GM12878 (cell line): ENCODE measurements at regions not wholly inside any gene's neighbourhood (a gene's known extent, or its start where the extent isn't known, plus 50 kb on each side); places are given as distances from the start of the nearest gene placed in this dataset.

Experiments
- ATAC-seq: fragments of 200-7000 bp; cut with Tn5 transposase; 3 replicates; pipeline ENCODE4 v1.9.1; 2020; ENCODE audit warnings: mild to moderate bottlenecking, moderate library complexity
- BruUV-seq: library from RNA; stranded (reverse); fragments of 400-500 nt; replicated peaks from 2 replicates; lab custom pipeline; 2021; lab: Mats Ljungman, UMichigan
- CTCF ChIA-PET: fragments of 300-600 bp; sonication (Branson Sonifier 250); formaldehyde crosslinking; extraction: SDS; loops from one replicate; lab custom pipeline; 2021; ENCODE audit warnings: inconsistent platforms; lab: Yijun Ruan, JAX
- POLR2A ChIA-PET: fragments of 350-600 bp; formaldehyde crosslinking; extraction: SDS; loops from one replicate; lab custom pipeline; 2021; ENCODE audit warnings: inconsistent platforms; lab: Charles Lee
- RAD21 ChIA-PET: fragments of 300-600 bp; sonication (Branson Sonifier 250); formaldehyde crosslinking; loops from one replicate; lab custom pipeline; 2023; ENCODE audit warnings: antibody characterized with exemption; ENCODE audit not compliant: unreplicated experiment; lab: Charles Lee
- SMC1A ChIA-PET: fragments of 300-600 bp; sonication (Branson Sonifier 250); formaldehyde crosslinking; loops from one replicate; lab custom pipeline; 2023; ENCODE audit not compliant: unreplicated experiment, uncharacterized antibody; lab: Charles Lee
- DNase-seq: peaks from one replicate; pipeline ENCODE4 v3.0.0-alpha.2; 2011; ENCODE audit warnings: low read depth, low spot score
- FAIRE-seq: peaks from 3 replicates; lab custom pipeline; 2011; peaks lifted over from hg19 to GRCh38; lab: Jason Lieb, UNC
- H2AFZ ChIP-seq: 2 replicates; pipeline ENCODE4 v1.6.0; 2011; ENCODE audit warnings: low read depth, low read length, control low read depth; ENCODE audit not compliant: control insufficient read depth
- H3K27ac ChIP-seq: 2 replicates; pipeline ENCODE4 v1.5.1; 2011; ENCODE audit warnings: control low read depth; ENCODE audit not compliant: control insufficient read depth, insufficient read depth
- H3K27me3 ChIP-seq, 2 experiments: replicated peaks in 1 of 2; 2 replicates each; pipeline versions ENCODE4 v1.6.0 to v1.6.1; 2011; ENCODE audit warnings: low read length in 1 of 2; ENCODE audit not compliant: control insufficient read depth in 2 of 2, insufficient read depth in 2 of 2
- H3K36me3 ChIP-seq, 2 experiments: 2 replicates each; pipeline ENCODE4 v1.5.1; 2011; ENCODE audit warnings: low read length in 1 of 2; ENCODE audit not compliant: control insufficient read depth in 2 of 2, insufficient read depth in 2 of 2
- H3K4me1 ChIP-seq: 2 replicates; pipeline ENCODE4 v1.6.1; 2011; ENCODE audit warnings: mild to moderate bottlenecking, low read length, moderate library complexity, mixed read lengths; ENCODE audit not compliant: control insufficient read depth, insufficient read depth
- H3K4me2 ChIP-seq: 2 replicates; pipeline ENCODE4 v1.6.0; 2011; ENCODE audit warnings: control low read depth; ENCODE audit not compliant: control insufficient read depth, insufficient read depth
- H3K4me3 ChIP-seq: fragments of 200-600 bp; sonication (generic); 2 replicates; pipeline ENCODE4 v1.5.1; 2016
- H3K79me2 ChIP-seq: 2 replicates; pipeline ENCODE4 v1.6.0; 2011; ENCODE audit warnings: low read length; ENCODE audit not compliant: control insufficient read depth, insufficient read depth
- H3K9ac ChIP-seq: 2 replicates; pipeline ENCODE4 v1.8.0; 2011; ENCODE audit warnings: low read length, control low read depth, mixed read lengths; ENCODE audit not compliant: control insufficient read depth, insufficient read depth
- H3K9me3 ChIP-seq: replicated peaks from 3 replicates; pipeline ENCODE4 v1.5.1; 2011; ENCODE audit warnings: mild to moderate bottlenecking, low read length; ENCODE audit not compliant: control insufficient read depth, insufficient read depth
- H4K20me1 ChIP-seq: 2 replicates; pipeline ENCODE4 v1.6.0; 2011; ENCODE audit not compliant: control insufficient read depth, insufficient read depth
- BRCA1 ChIP-seq: IDR thresholded peaks from 2 replicates; pipeline ENCODE4 v1.6.1; 2011; ENCODE audit warnings: low read depth, low read length, improper control_type of control experiment
- EP300 ChIP-seq, 2 experiments: fragments of 150-350 bp in 1 of 2; IDR thresholded peaks; 2 replicates each; pipeline ENCODE4 v1.6.1; 2011 to 2012; ENCODE audit warnings: low read depth in 2 of 2, low read length in 2 of 2, borderline replicate concordance in 1 of 2, improper control_type of control experiment in 1 of 2, inconsistent platforms in 1 of 2; ENCODE audit not compliant: control insufficient read depth in 1 of 2
- FOS ChIP-seq: IDR thresholded peaks from 3 replicates; pipeline ENCODE4 v1.6.1; 2011; ENCODE audit warnings: borderline replicate concordance; ENCODE audit not compliant: insufficient read length; ENCODE audit errors: extremely low read depth
- IKZF2 ChIP-seq, 2 experiments: fragments of 450-650 bp; IDR thresholded peaks; 2 replicates each; pipeline ENCODE4 v1.6.1; 2017; ENCODE audit warnings: mild to moderate bottlenecking in 2 of 2, moderate library complexity in 2 of 2
- KLF5 ChIP-seq: fragments of 450-650 bp; IDR thresholded peaks from 2 replicates; pipeline ENCODE4 v1.6.1; 2014; ENCODE audit warnings: mild to moderate bottlenecking; ENCODE audit not compliant: partially characterized antibody
- MYC ChIP-seq: IDR thresholded peaks from 2 replicates; pipeline ENCODE4 v1.6.1; 2011; ENCODE audit warnings: mild to moderate bottlenecking, low read length, moderate library complexity, inconsistent platforms; ENCODE audit not compliant: insufficient read depth, insufficient replicate concordance, insufficient read length, severe bottlenecking
- NKRF ChIP-seq: fragments of 450-650 bp; conservative IDR thresholded peaks from 2 replicates; pipeline ENCODE4 v1.6.1; 2017; ENCODE audit warnings: mild to moderate bottlenecking, moderate library complexity
- PAX8 ChIP-seq: fragments of 450-650 bp; IDR thresholded peaks from 2 replicates; pipeline ENCODE4 v1.6.1; 2017; ENCODE audit warnings: mild to moderate bottlenecking, moderate library complexity
- RBBP5 ChIP-seq: fragments of 200-600 bp; sonication (generic); conservative IDR thresholded peaks from 2 replicates; pipeline ENCODE4 v1.6.1; 2016
- TCF3 ChIP-seq: IDR thresholded peaks from 2 replicates; pipeline ENCODE4 v1.6.1; 2012; ENCODE audit warnings: low read depth, mild to moderate bottlenecking, low read length, borderline replicate concordance; ENCODE audit not compliant: insufficient read depth
- TCF7 ChIP-seq: IDR thresholded peaks from 2 replicates; pipeline ENCODE4 v1.6.1; 2014; ENCODE audit warnings: antibody characterized with exemption, borderline replicate concordance
- ZNF217 ChIP-seq: fragments of 450-650 bp; IDR thresholded peaks from 2 replicates; pipeline ENCODE4 v1.6.1; 2017; ENCODE audit warnings: antibody characterized with exemption, mild to moderate bottlenecking
- ZNF24 ChIP-seq: fragments of 450-650 bp; IDR thresholded peaks from 2 replicates; pipeline ENCODE4 v1.6.1; 2017; ENCODE audit warnings: antibody characterized with exemption, mild to moderate bottlenecking
- ZNF274 ChIP-seq: IDR thresholded peaks from one replicate; pipeline ENCODE4 v1.8.0; 2011; ENCODE audit not compliant: insufficient read length, insufficient read depth
- ZNF687 ChIP-seq: fragments of 450-650 bp; IDR thresholded peaks from 2 replicates; pipeline ENCODE4 v1.6.1; 2017; ENCODE audit warnings: mild to moderate bottlenecking, moderate library complexity
- WGBS: methylation state at CpG from one replicate; pipeline ENCODE4 v1.1.6; 2016; ENCODE audit warnings: low lambda C conversion rate; ENCODE audit not compliant: insufficient replicate concordance, insufficient coverage; ENCODE audit errors: missing lambda C conversion rate; 5-methylcytosine and 5-hydroxymethylcytosine counted together
- in situ Hi-C: fragments of 300-500 bp; cut with MboI; formaldehyde crosslinking; loops from 9 replicates; pipeline ENCODE4 v1.14.3; 2018; ENCODE audit warnings: mixed read lengths
- intact Hi-C: fragments of 100-400 bp; cut with micrococcal nuclease; formaldehyde crosslinking; loops from one replicate; pipeline ENCODE4 v1.14.2; 2022; ENCODE audit not compliant: unreplicated experiment
- TF ChIP-seq, protein P1 (sequence below): fragments of 450-650 bp; IDR thresholded peaks from 2 replicates; pipeline ENCODE4 v1.6.1; 2017; ENCODE audit warnings: mild to moderate bottlenecking, moderate library complexity

GRCh38 chr17:13157656-13158055 lies 139.8 kb upstream of the ELAC2 start:
- no TSS peak for BruUV-seq
- DNase-seq = no peak
- POLR2A ChIA-PET = no interaction called here
- CTCF ChIA-PET = interaction anchor here (0.9 kb wide), 1 partner anchor 127 kb away, joined by 3 read pairs; no protein-coding TSS in a partner anchor
- Histone ChIP-seq H3K27ac (no peak overlapping the region), H3K36me3 (no peaks in the 10 kb centered on the region), H3K9ac (no peak overlapping the region), H3K4me3 (no peak overlapping the region), H2AFZ (no peak overlapping the region), H4K20me1 (no peaks in the 10 kb centered on the region), H3K27me3 (no peaks in the 10 kb centered on the region), H3K4me2 (no peak overlapping the region), H3K9me3 (no peaks in the 10 kb centered on the region), H3K4me1 (no peaks in the 10 kb centered on the region), H3K79me2 (no peaks in the 10 kb centered on the region)
- TF ChIP-seq ZNF217 (no peak), ZNF24 (no peak), EP300 (IDR thresholded peaks at IDR 0.05; ENCODE audit: borderline replicate concordance in 1 of 2, control insufficient read depth in 1 of 2, low read depth in 2 of 2, low read length in 2 of 2) (no peak), FOS (no peak), RBBP5 (no peak), BRCA1 (no peak), PAX8 (no peak), TCF7 (no peak), IKZF2 (IDR thresholded peaks at IDR 0.05) (no peak), TCF3 (no peak), NKRF (no peak), KLF5 (no peak), ZNF274 (no peak), ZNF687 (no peak), MYC (no peak)
- TF ChIP-seq, protein P1, sequence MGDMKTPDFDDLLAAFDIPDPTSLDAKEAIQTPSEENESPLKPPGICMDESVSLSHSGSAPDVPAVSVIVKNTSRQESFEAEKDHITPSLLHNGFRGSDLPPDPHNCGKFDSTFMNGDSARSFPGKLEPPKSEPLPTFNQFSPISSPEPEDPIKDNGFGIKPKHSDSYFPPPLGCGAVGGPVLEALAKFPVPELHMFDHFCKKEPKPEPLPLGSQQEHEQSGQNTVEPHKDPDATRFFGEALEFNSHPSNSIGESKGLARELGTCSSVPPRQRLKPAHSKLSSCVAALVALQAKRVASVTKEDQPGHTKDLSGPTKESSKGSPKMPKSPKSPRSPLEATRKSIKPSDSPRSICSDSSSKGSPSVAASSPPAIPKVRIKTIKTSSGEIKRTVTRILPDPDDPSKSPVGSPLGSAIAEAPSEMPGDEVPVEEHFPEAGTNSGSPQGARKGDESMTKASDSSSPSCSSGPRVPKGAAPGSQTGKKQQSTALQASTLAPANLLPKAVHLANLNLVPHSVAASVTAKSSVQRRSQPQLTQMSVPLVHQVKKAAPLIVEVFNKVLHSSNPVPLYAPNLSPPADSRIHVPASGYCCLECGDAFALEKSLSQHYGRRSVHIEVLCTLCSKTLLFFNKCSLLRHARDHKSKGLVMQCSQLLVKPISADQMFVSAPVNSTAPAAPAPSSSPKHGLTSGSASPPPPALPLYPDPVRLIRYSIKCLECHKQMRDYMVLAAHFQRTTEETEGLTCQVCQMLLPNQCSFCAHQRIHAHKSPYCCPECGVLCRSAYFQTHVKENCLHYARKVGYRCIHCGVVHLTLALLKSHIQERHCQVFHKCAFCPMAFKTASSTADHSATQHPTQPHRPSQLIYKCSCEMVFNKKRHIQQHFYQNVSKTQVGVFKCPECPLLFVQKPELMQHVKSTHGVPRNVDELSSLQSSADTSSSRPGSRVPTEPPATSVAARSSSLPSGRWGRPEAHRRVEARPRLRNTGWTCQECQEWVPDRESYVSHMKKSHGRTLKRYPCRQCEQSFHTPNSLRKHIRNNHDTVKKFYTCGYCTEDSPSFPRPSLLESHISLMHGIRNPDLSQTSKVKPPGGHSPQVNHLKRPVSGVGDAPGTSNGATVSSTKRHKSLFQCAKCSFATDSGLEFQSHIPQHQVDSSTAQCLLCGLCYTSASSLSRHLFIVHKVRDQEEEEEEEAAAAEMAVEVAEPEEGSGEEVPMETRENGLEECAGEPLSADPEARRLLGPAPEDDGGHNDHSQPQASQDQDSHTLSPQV = no peak
- intact Hi-C loops = no loop called here
- WGBS = 25% methylated on average over 5 of the region's 5 CpGs
- RAD21 ChIA-PET = no interaction called here
- no peak for ATAC-seq
- FAIRE-seq = no peak
- in situ Hi-C loops = no loop called here
- SMC1A ChIA-PET = no interaction called here
